HCT116 (cell line): ENCODE measurements at regions not wholly inside any gene's neighbourhood (a gene's known extent, or its start where the extent isn't known, plus 50 kb on each side); places are given as distances from the start of the nearest gene placed in this dataset.
"Not testable (repeated sequence)": the region's sequence is repeated elsewhere in the genome, so short reads cannot be mapped to it uniquely, and the experiment has no call there.

Experiments used
- CEBPB ChIP-seq: IDR thresholded peaks from 2 replicates; pipeline ENCODE4 v1.6.1; 2012; ENCODE audit warnings: low read depth
- CTCF ChIP-seq, 3 experiments: fragments of 200-600 bp in 1 of 3; sonication (generic) in 1 of 3; IDR thresholded peaks in 2 of 3; conservative IDR thresholded peaks in 1 of 3; 2 replicates each; pipeline ENCODE4 v1.5.1; 2012 to 2017; ENCODE audit warnings: low read depth in 2 of 3, low read length in 2 of 3, antibody characterized with exemption in 1 of 3, borderline replicate concordance in 1 of 3, control low read depth in 1 of 3, mild to moderate bottlenecking in 1 of 3, mixed read lengths in 1 of 3, mixed run types in 1 of 3, moderate library complexity in 1 of 3; ENCODE audit not compliant: insufficient read depth in 1 of 3
- EZH2 ChIP-seq: fragments of 200-600 bp; sonication (generic); IDR thresholded peaks from 2 replicates; pipeline ENCODE4 v1.6.1; 2017; ENCODE audit warnings: antibody characterized with exemption, mixed run types
- FOSL1 ChIP-seq: IDR thresholded peaks from 2 replicates; pipeline ENCODE4 v1.6.1; 2012; ENCODE audit warnings: low read depth
- POLR2A ChIP-seq: IDR thresholded peaks from 2 replicates; pipeline ENCODE4 v1.7.0; 2011; ENCODE audit warnings: borderline replicate concordance; ENCODE audit not compliant: insufficient read depth, insufficient read length; ENCODE audit errors: extremely low read depth
- SIN3A ChIP-seq: IDR thresholded peaks from 2 replicates; pipeline ENCODE4 v1.6.1; 2012; ENCODE audit warnings: low read depth

GRCh38 chr12:102666176-102666575 lies 185.8 kb upstream of the IGF1 start:
- not testable (repeated sequence) for TF ChIP-seq POLR2A; CTCF (IDR thresholded peaks at IDR 0.05 in 2 of 3, conservative IDR thresholded peaks at IDR 0.05 in 1 of 3; ENCODE audit: borderline replicate concordance in 1 of 3, insufficient read depth in 1 of 3, low read depth in 2 of 3, low read length in 2 of 3); EZH2; SIN3A; CEBPB; FOSL1
